IMR-90 (cell line): ENCODE measurements at regions not wholly inside any gene's neighbourhood (a gene's known extent, or its start where the extent isn't known, plus 50 kb on each side); places are given as distances from the start of the nearest gene placed in this dataset.

Source experiments
- ATAC-seq: fragments of 200-7000 bp; cut with Tn5 transposase; 2 replicates; pipeline ENCODE4 v1.9.1; 2020; ENCODE audit warnings: low read depth, mild to moderate bottlenecking, moderate library complexity
- BruUV-seq: library from RNA; stranded (reverse); fragments of 400-500 nt; replicated peaks from 2 replicates; lab custom pipeline; 2021; lab: Mats Ljungman, UMichigan
- CTCF ChIA-PET: fragments of 300-600 bp; formaldehyde crosslinking; extraction: SDS; loops from one replicate; lab custom pipeline; 2021; ENCODE audit warnings: antibody characterized with exemption; lab: Yijun Ruan, JAX
- POLR2A ChIA-PET: fragments of 300-600 bp; sonication (Branson Sonifier 250); formaldehyde crosslinking; loops from one replicate; lab custom pipeline; 2022; ENCODE audit warnings: antibody characterized with exemption; ENCODE audit not compliant: unreplicated experiment; lab: Charles Lee
- DNase-seq: peaks from one replicate; pipeline ENCODE4 v3.0.0; 2013
- H2AFZ ChIP-seq: replicated peaks from 2 replicates; pipeline ENCODE3; 2013; ENCODE audit warnings: low read length, mild to moderate bottlenecking; ENCODE audit not compliant: poor library complexity
- H2AK5ac ChIP-seq: 2 replicates; pipeline ENCODE4 v1.6.1; 2013; ENCODE audit warnings: low read depth, low read length, inconsistent platforms
- H2AK9ac ChIP-seq: replicated peaks from 2 replicates; pipeline ENCODE3; 2013; ENCODE audit warnings: mild to moderate bottlenecking, low read depth, low read length, moderate library complexity; ENCODE audit not compliant: poor library complexity
- H2BK120ac ChIP-seq: 2 replicates; pipeline ENCODE4 v1.6.1; 2013; ENCODE audit warnings: low read depth, low read length, inconsistent platforms
- H2BK15ac ChIP-seq: 3 replicates; pipeline ENCODE4 v1.6.1; 2013; ENCODE audit warnings: low read depth, low read length, inconsistent platforms
- H2BK20ac ChIP-seq: 2 replicates; pipeline ENCODE4 v1.6.1; 2013; ENCODE audit warnings: low read depth, mild to moderate bottlenecking, inconsistent platforms, low read length, moderate library complexity
- H2BK5ac ChIP-seq: 2 replicates; pipeline ENCODE4 v1.6.1; 2013; ENCODE audit warnings: mild to moderate bottlenecking, low read depth, low read length, inconsistent platforms; ENCODE audit not compliant: poor library complexity, severe bottlenecking
- H3K14ac ChIP-seq: replicated peaks from 2 replicates; pipeline ENCODE4 v1.6.1; 2013; ENCODE audit warnings: low read depth, low read length, inconsistent platforms
- H3K18ac ChIP-seq: 2 replicates; pipeline ENCODE4 v1.6.1; 2013; ENCODE audit warnings: low read depth, low read length, control low read depth
- H3K23ac ChIP-seq: 2 replicates; pipeline ENCODE4 v1.6.1; 2013; ENCODE audit warnings: low read depth, low read length, inconsistent platforms
- H3K27ac ChIP-seq: 2 replicates; pipeline ENCODE4 v1.5.1; 2013; ENCODE audit warnings: mild to moderate bottlenecking, control low read depth, low read length; ENCODE audit not compliant: insufficient read depth
- H3K27me3 ChIP-seq: 2 replicates; pipeline ENCODE4 v1.6.1; 2013; ENCODE audit warnings: low read length; ENCODE audit not compliant: control insufficient read depth, insufficient read depth
- H3K36me3 ChIP-seq: 2 replicates; pipeline ENCODE4 v1.6.1; 2013; ENCODE audit warnings: low read length, mixed read lengths; ENCODE audit not compliant: control insufficient read depth, insufficient read depth
- H3K4ac ChIP-seq: 2 replicates; pipeline ENCODE4 v1.6.1; 2013; ENCODE audit warnings: low read depth, low read length, inconsistent platforms
- H3K4me1 ChIP-seq: 2 replicates; pipeline ENCODE4 v1.6.1; 2013; ENCODE audit warnings: low read length, mixed read lengths; ENCODE audit not compliant: control insufficient read depth, insufficient read depth
- H3K4me2 ChIP-seq: 2 replicates; pipeline ENCODE4 v1.6.1; 2013; ENCODE audit warnings: low read depth, mild to moderate bottlenecking, control low read depth, low read length, moderate library complexity
- H3K4me3 ChIP-seq: 2 replicates; pipeline ENCODE4 v1.5.1; 2013; ENCODE audit warnings: low read depth, mild to moderate bottlenecking, control low read depth, low read length, moderate library complexity; ENCODE audit not compliant: insufficient read depth
- H3K56ac ChIP-seq: 2 replicates; pipeline ENCODE4 v1.6.1; 2013; ENCODE audit warnings: low read length, inconsistent platforms; ENCODE audit not compliant: insufficient read depth; ENCODE audit errors: extremely low read depth
- H3K79me1 ChIP-seq, 2 experiments: 2 replicates each; pipeline ENCODE4 v1.6.1; 2013; ENCODE audit warnings: low read length in 2 of 2, inconsistent platforms in 1 of 2, low read depth in 1 of 2
- H3K9ac ChIP-seq: 2 replicates; pipeline ENCODE4 v1.6.1; 2013; ENCODE audit warnings: low read depth, low read length, control low read depth
- H3K9me1 ChIP-seq: 2 replicates; pipeline ENCODE4 v1.6.1; 2013; ENCODE audit warnings: low read length, inconsistent platforms; ENCODE audit not compliant: insufficient read depth
- H3K9me3 ChIP-seq: 2 replicates; pipeline ENCODE4 v1.6.1; 2013; ENCODE audit warnings: low read length; ENCODE audit not compliant: control insufficient read depth, insufficient read depth
- H4K20me1 ChIP-seq: 2 replicates; pipeline ENCODE4 v1.6.1; 2013; ENCODE audit warnings: low read length, inconsistent platforms; ENCODE audit not compliant: insufficient read depth
- H4K5ac ChIP-seq: 2 replicates; pipeline ENCODE4 v1.6.1; 2013; ENCODE audit warnings: mild to moderate bottlenecking, low read depth, low read length, control low read depth
- H4K8ac ChIP-seq, 2 experiments: 2 replicates each; pipeline ENCODE4 v1.6.1; 2013; ENCODE audit warnings: low read depth in 2 of 2, low read length in 2 of 2, control low read depth in 1 of 2, inconsistent platforms in 1 of 2
- H4K91ac ChIP-seq: 2 replicates; pipeline ENCODE4 v1.6.1; 2013; ENCODE audit warnings: low read depth, low read length, inconsistent platforms; ENCODE audit not compliant: insufficient read depth
- POLR2A ChIP-seq: IDR thresholded peaks from 2 replicates; pipeline ENCODE4 v1.6.1; 2012; ENCODE audit warnings: mild to moderate bottlenecking, low read depth, low read length
- RFX5 ChIP-seq: IDR thresholded peaks from 2 replicates; pipeline ENCODE4 v1.8.0; 2012; ENCODE audit warnings: low read depth, mild to moderate bottlenecking, low read length, moderate library complexity
- WGBS, 2 experiments: methylation state at CpG; one replicate each; pipeline versions ENCODE4 v1.1.5 to v1.1.7; 2013; ENCODE audit warnings: missing lambda C conversion rate in 2 of 2; ENCODE audit not compliant: insufficient read length in 1 of 2; ENCODE audit errors: extremely low coverage in 2 of 2; 5-methylcytosine and 5-hydroxymethylcytosine counted together
- dilution Hi-C: fragments of 300-500 bp; cut with HindIII; formaldehyde crosslinking; loops from one replicate; pipeline ENCODE4 v1.14.3; 2018; ENCODE audit warnings: low sequenced_read_pairs; ENCODE audit not compliant: unreplicated experiment
- in situ Hi-C: fragments of 300-500 bp; cut with MboI; formaldehyde crosslinking; loops from 3 replicates; pipeline ENCODE4 v1.14.3; 2019; ENCODE audit warnings: low sequenced_read_pairs, inconsistent platforms, mixed read lengths
- intact Hi-C: fragments of 100-400 bp; cut with micrococcal nuclease; formaldehyde crosslinking; loops from 2 replicates; pipeline ENCODE4 v1.10.0; 2022

DNA sequence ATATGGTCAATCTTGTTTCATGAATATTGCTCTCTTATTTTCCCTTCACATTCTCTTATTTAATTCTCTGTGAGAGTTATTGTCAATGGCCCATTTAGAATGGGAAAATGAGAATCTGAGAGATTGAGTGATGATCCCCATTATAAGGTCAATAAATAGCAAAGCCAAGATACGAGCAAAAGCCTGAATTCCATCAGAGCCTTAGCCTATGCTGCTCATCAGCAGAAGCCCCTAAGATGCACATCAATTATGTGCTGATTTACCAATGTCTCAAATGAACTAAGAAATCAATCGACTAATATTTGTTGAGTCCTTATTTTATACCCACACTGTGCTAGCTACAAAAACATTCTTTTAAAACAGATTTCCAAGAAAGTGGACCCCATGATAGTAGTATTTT, 330.8 kb upstream of the DDI1 start:
- BruUV-seq = no TSS peak
- Histone ChIP-seq H3K9me3 (no peaks in the 10 kb centered on the region; the same call in 1 of the 2 replicates), H3K18ac (no peak overlapping the region), H4K5ac (no peak overlapping the region), H3K56ac (no peak overlapping the region), H4K91ac (no peak overlapping the region), H3K27ac (no peak overlapping the region), H3K4me2 (no peak overlapping the region), H3K4me3 (no peak overlapping the region), H2AFZ (no peak overlapping the region), H3K4me1 (peaks cover 8% of the 10 kb centered on the region), H2BK5ac (no peak overlapping the region), H3K4ac (no peak overlapping the region), H3K9ac (no peak overlapping the region), H3K23ac (no peak overlapping the region), H2AK9ac (no peak overlapping the region), H3K36me3 (no peaks in the 10 kb centered on the region), H4K20me1 (no peaks in the 10 kb centered on the region), H3K27me3 (no peaks in the 10 kb centered on the region), H3K79me1 (no peaks in the 10 kb centered on the region), H2BK120ac (no peak overlapping the region), H2AK5ac (no peak overlapping the region), H3K9me1 (no peaks in the 10 kb centered on the region), H3K14ac (no peak overlapping the region), H2BK20ac (no peak overlapping the region), H2BK15ac (no peak overlapping the region), H4K8ac (no peak overlapping the region)
- in situ Hi-C loops (no loop called here), intact Hi-C loops (no loop called here), dilution Hi-C loops (no loop called here)
- DNase-seq (no peak), ATAC-seq (no peak)
- POLR2A ChIA-PET = no interaction called here
- CTCF ChIA-PET = no interaction called here
- WGBS, 2 experiments = no CpG with 5 or more reads among the region's 2 CpGs
- TF ChIP-seq RFX5 (no peak), POLR2A (no peak)
